PC-3 (cell line): ENCODE measurements at regions not wholly inside any gene's neighbourhood (a gene's known extent, or its start where the extent isn't known, plus 50 kb on each side); places are given as distances from the start of the nearest gene placed in this dataset.

Experiments used
- ATAC-seq: fragments of 200-7000 bp; cut with Tn5 transposase; 2 replicates; pipeline ENCODE4 v1.9.1; 2020; ENCODE audit warnings: mild to moderate bottlenecking, moderate library complexity
- BruUV-seq: library from RNA; stranded (reverse); fragments of 400-500 nt; replicated peaks from 2 replicates; lab custom pipeline; 2021; lab: Mats Ljungman, UMichigan
- CTCF ChIA-PET: fragments of 300-600 bp; sonication (Branson Sonifier 250); formaldehyde crosslinking; loops from one replicate; lab custom pipeline; 2022; ENCODE audit warnings: antibody characterized with exemption; lab: Charles Lee
- POLR2A ChIA-PET: fragments of 300-600 bp; sonication (Branson Sonifier 250); formaldehyde crosslinking; loops from one replicate; lab custom pipeline; 2022; ENCODE audit warnings: antibody characterized with exemption; ENCODE audit not compliant: unreplicated experiment; lab: Charles Lee
- DNase-seq: peaks from one replicate; pipeline ENCODE4 v3.0.0-alpha.2; 2015
- H2AFZ ChIP-seq: fragments of 300-600 bp; sonication (generic); 2 replicates; pipeline ENCODE4 v1.6.0; 2016; ENCODE audit warnings: antibody characterized with exemption, low read length
- H3F3A ChIP-seq: fragments of 300-600 bp; sonication (generic); one replicate; pipeline ENCODE4 v1.6.0; 2017; ENCODE audit warnings: antibody characterized with exemption, low read length, control low read depth, mild to moderate bottlenecking; ENCODE audit not compliant: unreplicated experiment
- H3K27ac ChIP-seq: fragments of 300-600 bp; sonication (generic); 2 replicates; pipeline ENCODE4 v1.5.1; 2016; ENCODE audit warnings: mild to moderate bottlenecking, low read length
- H3K27me3 ChIP-seq: fragments of 300-600 bp; sonication (generic); 2 replicates; pipeline ENCODE4 v1.6.1; 2016; ENCODE audit warnings: low read length, mixed read lengths
- H3K36me3 ChIP-seq: fragments of 300-600 bp; sonication (generic); 2 replicates; pipeline ENCODE4 v1.6.1; 2016; ENCODE audit warnings: low read depth, mixed run types, low read length, mixed read lengths
- H3K4me1 ChIP-seq: fragments of 300-600 bp; sonication (generic); 2 replicates; pipeline ENCODE4 v1.5.1; 2016; ENCODE audit warnings: low read length; ENCODE audit not compliant: insufficient read depth
- H3K4me2 ChIP-seq: fragments of 300-600 bp; sonication (generic); 2 replicates; pipeline ENCODE4 v1.6.0; 2016; ENCODE audit warnings: low read length
- H3K4me3 ChIP-seq: fragments of 300-600 bp; sonication (generic); 2 replicates; pipeline ENCODE4 v1.5.1; 2016; ENCODE audit warnings: mild to moderate bottlenecking, low read length, mixed read lengths
- H3K79me2 ChIP-seq: fragments of 300-600 bp; sonication (generic); 2 replicates; pipeline ENCODE4 v1.6.1; 2017; ENCODE audit warnings: low read length, mixed read lengths
- H3K9ac ChIP-seq: fragments of 300-600 bp; sonication (generic); 2 replicates; pipeline ENCODE4 v1.6.0; 2016; ENCODE audit warnings: mild to moderate bottlenecking, low read length
- H3K9me2 ChIP-seq: fragments of 300-600 bp; sonication (generic); replicated peaks from 2 replicates; pipeline ENCODE4 v1.6.1; 2016; ENCODE audit warnings: mixed run types, low read length, mixed read lengths
- H3K9me3 ChIP-seq: fragments of 300-600 bp; sonication (generic); 2 replicates; pipeline ENCODE4 v1.6.1; 2016; ENCODE audit warnings: low read length, mixed read lengths
- H4K20me1 ChIP-seq: fragments of 300-600 bp; sonication (generic); 2 replicates; pipeline ENCODE4 v1.6.1; 2016; ENCODE audit warnings: low read length, mixed read lengths
- CTCF ChIP-seq: fragments of 300-600 bp; sonication (generic); conservative IDR thresholded peaks from 2 replicates; pipeline ENCODE4 v1.5.1; 2017; ENCODE audit warnings: antibody characterized with exemption, low read depth, mild to moderate bottlenecking, low read length
- EZH2 ChIP-seq: fragments of 300-600 bp; sonication (generic); IDR thresholded peaks from one replicate; pipeline ENCODE4 v1.6.1; 2017; ENCODE audit warnings: antibody characterized with exemption, mild to moderate bottlenecking, low read length; ENCODE audit not compliant: unreplicated experiment
- EZH2phosphoT487 ChIP-seq: fragments of 300-600 bp; sonication (generic); IDR thresholded peaks from 2 replicates; pipeline ENCODE4 v1.6.1; 2018; ENCODE audit warnings: mild to moderate bottlenecking, antibody characterized with exemption, low read length, borderline replicate concordance
- intact Hi-C: fragments of 100-400 bp; cut with micrococcal nuclease; formaldehyde crosslinking; loops from 2 replicates; pipeline ENCODE4 v1.9.0; 2023

- no peak overlapping the region for H3K27ac ChIP-seq
- no TSS peak for BruUV-seq
- H3K79me2 ChIP-seq, result no peaks in the 10 kb centered on the region
- intact Hi-C loops, result no loop called here
- H4K20me1 ChIP-seq, result no peaks in the 10 kb centered on the region
- H3K4me3 ChIP-seq, result no peak overlapping the region
- no peak overlapping the region for H2AFZ ChIP-seq
- H3K36me3 ChIP-seq, result no peaks in the 10 kb centered on the region
- H3K4me1 ChIP-seq, result no peaks in the 10 kb centered on the region
- ChIA-PET CTCF (no interaction called here), POLR2A (no interaction called here)
- ATAC-seq, result no peak
- DNase-seq, result no peak
- H3K9me2 ChIP-seq, result no peaks in the 10 kb centered on the region
- H3K27me3 ChIP-seq, result 0 out of 2 replicates have a peak, but pooled peaks cover 3% of the 10 kb centered on the region
- 0 out of 2 replicates have a peak, but pooled peaks cover 4% of the 10 kb centered on the region for H3K9me3 ChIP-seq
- no peaks in the 10 kb centered on the region for H3F3A ChIP-seq
- no peak overlapping the region for H3K9ac ChIP-seq
- TF ChIP-seq EZH2, result no peak
- no peak for TF ChIP-seq EZH2phosphoT487
- TF ChIP-seq CTCF, result no peak
- H3K4me2 ChIP-seq, result no peak overlapping the region
Measured at GRCh38 chr14:87076922-87077321, 916.1 kb downstream of the GALC start.

DNA sequence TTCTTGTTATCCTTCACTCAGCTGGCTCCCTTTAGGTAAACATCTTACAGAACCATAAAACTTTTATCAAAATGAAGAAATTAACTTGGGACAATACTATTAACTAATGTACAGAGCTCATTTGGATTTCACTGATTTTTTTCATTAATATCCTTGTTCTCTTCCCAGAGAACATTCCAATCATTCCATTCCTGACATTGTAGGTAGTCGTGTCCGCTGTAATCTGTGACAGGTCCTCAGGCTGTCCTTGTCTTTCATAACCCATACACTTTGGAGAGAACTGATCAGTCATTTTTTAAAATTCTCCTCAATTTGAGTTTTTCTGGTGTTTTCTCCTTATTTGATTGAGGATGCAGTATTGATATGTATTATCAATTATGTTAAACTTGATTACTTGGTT lies 916.8 kb downstream of the GALC start:
- Histone ChIP-seq H3K4me3 (no peak overlapping the region), H4K20me1 (no peaks in the 10 kb centered on the region), H3K9me3 (0 out of 2 replicates have a peak, but pooled peaks cover 4% of the 10 kb centered on the region), H3K4me2 (no peak overlapping the region), H3K9ac (no peak overlapping the region), H3K36me3 (no peaks in the 10 kb centered on the region), H3F3A (no peaks in the 10 kb centered on the region), H3K27me3 (0 out of 2 replicates have a peak, but pooled peaks cover 3% of the 10 kb centered on the region), H3K79me2 (no peaks in the 10 kb centered on the region), H3K9me2 (no peaks in the 10 kb centered on the region), H3K27ac (no peak overlapping the region), H2AFZ (no peak overlapping the region), H3K4me1 (no peaks in the 10 kb centered on the region)
- CTCF ChIA-PET, result no interaction called here
- POLR2A ChIA-PET, result no interaction called here
- ATAC-seq (no peak), DNase-seq (no peak)
- intact Hi-C loops, result no loop called here
- TF ChIP-seq EZH2 (no peak), CTCF (no peak), EZH2phosphoT487 (no peak)
- no TSS peak for BruUV-seq

DNA sequence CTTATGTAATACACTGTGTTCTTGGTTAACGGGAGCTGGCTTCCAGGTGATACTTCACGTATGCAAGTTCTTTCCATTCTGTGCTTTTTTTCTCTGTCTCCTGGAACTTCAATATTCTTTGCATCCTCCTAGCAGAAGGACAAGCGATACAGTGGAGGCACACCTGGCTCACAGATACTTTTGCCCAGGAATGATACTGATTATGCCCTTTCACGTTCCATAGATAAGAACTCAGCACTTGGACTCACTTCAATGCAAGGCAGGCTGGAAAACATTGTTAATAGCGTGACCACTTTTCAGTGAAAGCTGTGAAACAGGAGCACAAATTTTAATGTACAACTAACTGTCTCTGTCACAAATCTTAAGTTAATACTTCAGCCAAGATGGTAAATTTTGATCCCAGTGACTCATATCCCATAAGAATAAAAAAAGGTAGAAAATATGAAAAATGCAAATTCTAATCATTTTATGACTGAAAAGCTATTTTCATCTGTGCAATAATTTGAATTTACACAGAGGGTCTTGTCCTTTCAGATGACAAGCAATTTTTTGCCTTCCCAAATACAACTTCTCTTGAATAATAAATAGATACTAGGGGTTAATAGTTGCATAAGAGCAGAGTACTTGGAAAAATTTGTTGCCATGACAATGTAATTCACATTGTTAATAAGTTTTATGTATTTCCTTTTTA lies 919.0 kb downstream of the GALC start:
- Histone ChIP-seq H3K27ac (no peak overlapping the region), H3K27me3 (0 out of 2 replicates have a peak, but pooled peaks cover 3% of the 10 kb centered on the region), H3K4me2 (no peak overlapping the region), H3K4me3 (no peak overlapping the region), H3K9me3 (0 out of 2 replicates have a peak, but pooled peaks cover 4% of the 10 kb centered on the region), H2AFZ (no peak overlapping the region), H3F3A (no peaks in the 10 kb centered on the region), H3K9me2 (no peaks in the 10 kb centered on the region), H3K4me1 (no peaks in the 10 kb centered on the region), H3K9ac (no peak overlapping the region), H4K20me1 (no peaks in the 10 kb centered on the region), H3K36me3 (no peaks in the 10 kb centered on the region), H3K79me2 (no peaks in the 10 kb centered on the region)
- ATAC-seq, result no peak
- ChIA-PET CTCF (no interaction called here), POLR2A (no interaction called here)
- intact Hi-C loops, result no loop called here
- TF ChIP-seq EZH2 (no peak), EZH2phosphoT487 (no peak), CTCF (no peak)
- DNase-seq, result no peak
- BruUV-seq, result no TSS peak
